Prostate gland (tissue), 2 donors: ENCODE measurements at regions not wholly inside any gene's neighbourhood (a gene's known extent, or its start where the extent isn't known, plus 50 kb on each side); places are given as distances from the start of the nearest gene placed in this dataset.

Source experiments
- DNase-seq: peaks from one replicate; pipeline ENCODE4 v3.0.0-alpha.2; 2019; ENCODE audit warnings: low spot score
- H3K27ac ChIP-seq, 2 donors: fragments of 200-600 bp; sonication (generic); 2 replicates each; pipeline ENCODE4 v1.5.1; 2017 to 2019
- H3K27me3 ChIP-seq: fragments of 200-600 bp; sonication (generic); replicated peaks from 2 replicates; pipeline ENCODE4 v1.5.1; 2019; ENCODE audit not compliant: insufficient read depth
- H3K36me3 ChIP-seq, 2 donors: fragments of 200-600 bp; sonication (generic); 1 replicate in 1 of 2; 2 replicates in 1 of 2; pipeline versions ENCODE4 v1.5.1 to v1.8.1; 2017 to 2019
- H3K4me1 ChIP-seq: fragments of 200-600 bp; sonication (generic); replicated peaks from 2 replicates; pipeline ENCODE4 v1.5.1; 2019
- H3K4me3 ChIP-seq, 2 donors: fragments of 200-600 bp; sonication (generic); 2 replicates each; pipeline ENCODE4 v1.5.1; 2017 to 2019
- H3K9me3 ChIP-seq: fragments of 200-600 bp; sonication (generic); 2 replicates; pipeline ENCODE4 v1.5.1; 2017
- CTCF ChIP-seq, 4 experiments: fragments of 200-600 bp in 2 of 4; fragments of 450-650 bp in 2 of 4; sonication (generic) in 2 of 4; IDR thresholded peaks; 1 replicate in 3 of 4; 2 replicates in 1 of 4; pipeline ENCODE4 v1.5.1; 2016 to 2019; ENCODE audit warnings: antibody characterized with exemption in 4 of 4, mild to moderate bottlenecking in 2 of 4, moderate library complexity in 2 of 4
- POLR2A ChIP-seq: fragments of 450-650 bp; IDR thresholded peaks from one replicate; pipeline ENCODE4 v1.6.1; 2016; ENCODE audit warnings: antibody characterized with exemption, mild to moderate bottlenecking
- POLR2AphosphoS5 ChIP-seq: sonication (generic); formaldehyde crosslinking; IDR thresholded peaks from one replicate; pipeline ENCODE4 v1.6.1; 2017; ENCODE audit warnings: antibody characterized with exemption
- WGBS: methylation state at CpG from one replicate; pipeline ENCODE4 v1.1.5; 2018; 5-methylcytosine and 5-hydroxymethylcytosine counted together
- intact Hi-C: fragments of 100-400 bp; cut with DNase I; formaldehyde crosslinking; loops from one replicate; pipeline ENCODE4 v1.14.2; 2022

- Histone ChIP-seq H3K4me1 (no peaks in the 10 kb centered on the region), H3K4me3 (no peak overlapping the region), H3K36me3 (no peaks in the 10 kb centered on the region), H3K27me3 (no peaks in the 10 kb centered on the region), H3K9me3 (no peaks in the 10 kb centered on the region), H3K27ac (no peak overlapping the region)
- intact Hi-C loops, result no loop called here
- DNase-seq, result no peak
- 60% methylated on average over 5 of the region's 5 CpGs for WGBS
- no peak for TF ChIP-seq POLR2A
- no peak for TF ChIP-seq CTCF (IDR thresholded peaks at IDR 0.05)
- no peak for TF ChIP-seq POLR2AphosphoS5
Observed at GRCh38 chr5:54388409-54388808, 67.1 kb upstream of the HSPB3 start.

- no peaks in the 10 kb centered on the region for H3K4me1 ChIP-seq
- H3K36me3 ChIP-seq, result no peaks in the 10 kb centered on the region
- 82% methylated on average over 3 of the region's 3 CpGs for WGBS
- intact Hi-C loops, result no loop called here
- no peaks in the 10 kb centered on the region for H3K27me3 ChIP-seq
- no peaks in the 10 kb centered on the region for H3K9me3 ChIP-seq
- TF ChIP-seq POLR2AphosphoS5 (no peak), CTCF (IDR thresholded peaks at IDR 0.05) (no peak)
- no peak overlapping the region for H3K27ac ChIP-seq
- DNase-seq, result no peak
- no peak overlapping the region for H3K4me3 ChIP-seq
Observed at GRCh38 chr5:54387659-54388232, 67.8 kb upstream of the HSPB3 start.

GRCh38 chr5:54387031-54387430 is 68.5 kb upstream of the HSPB3 start:
- Histone ChIP-seq H3K9me3 (no peaks in the 10 kb centered on the region), H3K4me3 (no peak overlapping the region), H3K27ac (no peak overlapping the region), H3K36me3 (no peaks in the 10 kb centered on the region), H3K27me3 (no peaks in the 10 kb centered on the region), H3K4me1 (no peaks in the 10 kb centered on the region)
- WGBS, result 48% methylated on average over 4 of the region's 4 CpGs
- intact Hi-C loops, result no loop called here
- no peak for TF ChIP-seq POLR2AphosphoS5
- TF ChIP-seq CTCF (IDR thresholded peaks at IDR 0.05), result no peak
- no peak for TF ChIP-seq POLR2A
- no peak for DNase-seq

GRCh38 chr5:54385994-54386393 is 69.5 kb upstream of the HSPB3 start:
- WGBS, result 83% methylated on average over 2 of the region's 2 CpGs
- intact Hi-C loops, result no loop called here

More at GRCh38 chr5:54385994-54386393, 69.5 kb upstream of the HSPB3 start:
- H3K9me3 ChIP-seq, result no peaks in the 10 kb centered on the region
- H3K27ac ChIP-seq, result no peak overlapping the region
- TF ChIP-seq CTCF (IDR thresholded peaks at IDR 0.05) (no peak), POLR2AphosphoS5 (no peak), POLR2A (no peak)
- no peaks in the 10 kb centered on the region for H3K27me3 ChIP-seq
- no peak for DNase-seq
- H3K4me3 ChIP-seq, result no peak overlapping the region
- no peaks in the 10 kb centered on the region for H3K4me1 ChIP-seq
- no peaks in the 10 kb centered on the region for H3K36me3 ChIP-seq
